HG02981 (cell line): ENCODE measurements at regions not wholly inside any gene's neighbourhood (a gene's known extent, or its start where the extent isn't known, plus 50 kb on each side); places are given as distances from the start of the nearest gene placed in this dataset.

ENCODE experiments used
- ATAC-seq: cut with Tn5 transposase; IDR thresholded peaks from one replicate; pipeline ENCODE4 v1.9.1; 2021; ENCODE audit warnings: mild to moderate bottlenecking, moderate library complexity; ENCODE audit not compliant: unreplicated experiment

DNA sequence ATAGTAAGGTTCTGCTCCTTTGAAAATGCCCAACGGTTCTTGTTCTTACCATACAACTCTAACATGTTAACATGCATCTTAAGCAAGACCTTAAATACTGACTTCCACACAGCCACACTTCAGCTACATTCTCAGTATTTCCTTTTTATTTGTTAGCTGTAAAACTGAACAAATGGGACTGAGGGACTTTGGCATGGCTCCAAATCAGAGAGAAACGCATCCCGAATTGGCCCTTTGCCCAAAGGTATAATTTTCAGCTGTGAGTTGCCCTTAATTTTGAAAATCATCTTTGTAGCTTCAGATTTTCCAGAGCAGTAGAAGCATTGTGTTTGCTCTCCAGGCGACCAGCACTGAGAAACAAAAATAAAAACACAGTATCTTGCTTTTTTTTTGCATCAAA, 56.4 kb downstream of the NEUROD6 start:
- no peak for ATAC-seq

DNA sequence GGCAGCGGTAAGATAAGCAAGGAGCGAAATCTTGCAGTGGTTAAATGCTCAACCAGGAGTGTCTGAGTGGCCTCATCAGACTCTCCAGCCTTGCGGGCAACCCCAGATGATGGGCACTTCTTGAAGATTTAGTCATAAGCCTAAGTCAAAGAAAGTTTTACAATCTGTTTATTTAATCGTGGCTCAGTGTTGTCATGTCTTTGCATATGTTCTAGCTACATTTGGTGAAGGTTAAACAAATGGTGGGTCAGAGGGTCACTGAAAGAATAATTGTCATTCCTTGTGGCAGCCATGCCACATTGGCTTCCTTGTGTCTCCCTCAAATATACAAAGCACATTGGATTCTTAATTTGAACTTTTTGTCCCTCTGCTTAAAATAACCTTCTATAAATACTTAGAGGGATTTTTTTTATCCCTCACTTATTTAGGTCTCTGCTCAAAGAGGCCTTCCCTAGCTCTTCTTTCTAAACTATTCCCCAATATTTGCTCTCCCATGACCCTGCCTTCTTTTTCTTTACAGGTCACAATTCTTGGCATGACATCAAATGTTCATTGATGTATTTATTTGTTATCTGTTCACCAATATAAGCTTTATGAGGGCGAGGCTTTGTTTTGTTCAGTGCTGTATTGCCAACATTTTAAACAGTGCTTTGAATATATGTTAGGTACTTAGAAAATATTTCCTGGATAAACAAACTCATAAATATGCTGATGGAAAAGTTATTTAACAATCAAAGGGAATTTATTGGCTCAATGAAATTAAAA, 68.7 kb downstream of the NEUROD6 start:
- ATAC-seq = no peak

DNA sequence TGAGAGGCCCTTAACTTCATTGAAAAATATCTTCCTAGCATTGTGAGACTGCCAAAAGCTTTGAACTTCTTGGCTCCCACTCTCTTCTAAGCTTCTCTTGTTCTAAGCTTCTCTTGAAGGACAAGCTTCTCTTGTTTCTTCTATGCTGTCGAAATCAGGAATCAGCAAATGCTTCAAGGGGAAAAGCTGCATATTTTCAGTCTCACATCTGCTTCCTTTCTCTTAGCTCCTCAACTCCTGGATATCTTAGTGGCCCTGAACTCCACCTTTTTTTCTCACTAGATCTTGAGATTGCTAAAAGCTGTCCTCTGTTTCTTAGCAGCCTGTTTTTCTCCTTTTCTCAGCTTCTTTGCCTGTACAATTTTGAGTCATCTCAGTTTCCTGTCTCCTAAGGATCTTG, 73.0 kb downstream of the NEUROD6 start:
- ATAC-seq = no peak

DNA sequence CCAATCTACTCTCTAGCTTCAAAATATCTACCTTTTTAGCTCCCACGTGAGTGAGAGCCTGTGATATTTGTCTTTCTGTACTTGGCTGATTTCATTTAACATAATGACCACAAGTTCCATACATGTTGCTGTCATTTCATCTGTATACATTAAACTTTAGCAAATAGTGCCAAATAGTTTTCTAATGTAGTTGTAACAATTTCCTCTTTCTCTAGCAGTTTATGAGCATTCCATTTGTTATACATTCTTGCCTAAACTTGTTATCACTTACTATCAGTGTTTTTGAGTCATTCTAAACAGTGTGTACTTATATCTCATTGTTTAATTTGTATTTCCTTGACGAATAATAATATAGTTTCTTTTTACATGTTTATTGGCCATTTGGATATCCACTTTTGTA, 77.2 kb downstream of the NEUROD6 start:
- ATAC-seq = no peak

DNA sequence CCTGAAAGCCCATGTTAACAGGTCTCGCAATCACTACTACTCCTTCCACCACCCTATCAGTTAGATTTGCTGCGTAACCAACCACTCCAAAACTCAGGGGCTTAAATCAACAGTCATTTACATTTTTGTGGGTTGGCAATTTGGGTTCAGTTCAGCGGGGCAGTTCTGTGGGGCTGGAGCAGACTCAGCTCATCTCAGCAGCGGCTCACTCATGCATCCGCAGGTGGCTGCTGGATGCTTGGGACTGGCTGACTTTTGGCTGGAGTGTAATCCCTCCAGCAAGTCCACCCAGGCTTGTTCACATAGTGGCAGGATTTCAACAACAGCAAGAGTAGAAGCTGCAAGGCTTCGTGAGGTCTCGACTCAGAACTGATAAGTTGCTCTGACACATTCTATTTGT, 79.2 kb downstream of the NEUROD6 start:
- no peak for ATAC-seq

DNA sequence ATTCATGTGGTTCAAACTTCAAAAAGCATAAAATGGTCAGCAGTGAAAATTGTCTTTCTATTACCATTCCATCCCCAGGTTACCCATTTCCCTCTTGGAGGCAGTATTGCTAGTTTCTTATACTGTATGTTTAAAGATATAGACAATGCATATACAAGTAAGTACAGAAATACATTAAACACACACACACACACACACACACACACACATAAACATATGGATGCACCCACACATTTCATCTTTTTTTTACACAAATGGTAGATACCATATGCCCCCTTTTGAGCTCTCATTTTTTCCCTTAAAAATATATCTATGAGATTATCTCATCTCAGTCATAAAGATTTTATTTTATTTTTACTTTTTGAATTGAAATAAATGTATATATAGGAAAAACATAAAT, 79.7 kb downstream of the NEUROD6 start:
- ATAC-seq = no peak

DNA sequence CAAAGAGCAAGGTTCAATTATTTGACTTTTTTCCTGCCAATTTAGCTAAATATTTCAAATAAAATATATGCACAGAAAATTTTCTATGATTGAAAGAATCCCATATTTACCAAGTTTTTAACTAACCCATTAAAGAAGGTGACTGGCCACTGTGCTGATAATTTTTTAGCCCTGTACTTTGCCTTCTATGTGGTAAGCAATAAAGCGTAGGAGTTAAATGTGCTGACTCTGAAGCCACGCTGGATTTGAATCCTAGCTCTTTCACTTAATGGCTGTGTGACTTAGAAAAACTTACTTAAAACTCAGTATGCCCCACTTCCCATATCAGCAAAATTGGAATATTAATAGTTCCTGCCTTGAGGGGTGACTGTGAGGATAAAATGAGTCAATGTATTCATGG, 82.1 kb downstream of the NEUROD6 start:
- no peak for ATAC-seq

DNA sequence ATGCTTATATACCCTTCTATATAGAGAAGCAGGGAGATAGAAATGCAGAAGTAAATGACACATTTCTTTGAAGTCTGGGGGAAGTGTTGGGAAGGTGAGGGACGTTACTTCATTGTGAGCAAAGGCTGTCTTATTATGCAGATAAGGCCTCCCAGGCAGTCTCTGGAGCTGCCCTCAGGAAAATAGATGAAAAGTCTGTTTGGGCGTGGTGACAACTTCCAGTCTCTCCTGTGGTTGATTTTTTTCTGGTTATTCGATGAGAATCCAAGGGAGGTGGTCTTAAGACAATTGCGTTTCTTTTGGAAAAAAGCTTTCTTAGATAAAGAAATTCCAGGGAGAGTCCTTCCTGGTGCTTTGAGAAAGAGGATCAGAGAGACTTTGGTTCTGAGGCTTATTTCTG, 84.0 kb downstream of the NEUROD6 start:
- ATAC-seq = no peak

DNA sequence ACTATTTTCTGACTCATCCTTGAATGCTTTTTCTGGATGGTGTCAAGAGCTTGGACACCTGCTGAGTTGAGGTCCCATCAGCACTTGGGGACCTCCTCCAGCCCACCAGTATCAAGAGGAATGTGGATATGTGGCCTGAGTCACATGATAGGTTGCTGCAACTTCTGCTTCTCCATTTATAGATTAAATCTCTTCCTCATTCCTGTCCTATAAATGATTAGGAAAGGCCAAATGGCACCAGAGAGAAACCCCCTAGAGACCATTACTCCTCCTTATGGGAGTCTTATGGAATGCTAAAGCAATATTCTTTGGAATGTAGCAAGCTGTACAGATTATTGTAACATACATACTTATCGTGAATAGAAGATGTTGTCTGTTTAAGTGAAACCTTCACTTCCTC, 85.6 kb downstream of the NEUROD6 start:
- no peak for ATAC-seq

DNA sequence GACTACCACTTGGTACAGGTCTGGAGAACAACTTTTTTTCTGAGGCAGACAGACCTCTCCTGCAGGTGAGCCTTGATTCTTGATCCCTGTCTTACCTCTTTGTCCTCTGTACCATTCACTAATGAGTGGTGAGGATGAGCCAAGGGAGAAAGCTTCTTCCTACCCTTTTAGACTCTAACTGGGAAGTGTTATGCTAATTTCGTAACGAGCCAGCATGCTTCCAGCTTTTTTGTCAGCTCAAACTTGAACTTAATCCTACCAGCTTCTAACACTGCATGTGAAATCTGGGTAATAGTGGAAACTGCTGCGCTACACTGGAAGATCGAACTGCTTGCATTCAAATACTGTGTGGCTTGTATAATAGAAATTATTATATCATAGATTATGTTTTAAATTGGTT, 87.0 kb downstream of the NEUROD6 start:
- ATAC-seq = no peak

DNA sequence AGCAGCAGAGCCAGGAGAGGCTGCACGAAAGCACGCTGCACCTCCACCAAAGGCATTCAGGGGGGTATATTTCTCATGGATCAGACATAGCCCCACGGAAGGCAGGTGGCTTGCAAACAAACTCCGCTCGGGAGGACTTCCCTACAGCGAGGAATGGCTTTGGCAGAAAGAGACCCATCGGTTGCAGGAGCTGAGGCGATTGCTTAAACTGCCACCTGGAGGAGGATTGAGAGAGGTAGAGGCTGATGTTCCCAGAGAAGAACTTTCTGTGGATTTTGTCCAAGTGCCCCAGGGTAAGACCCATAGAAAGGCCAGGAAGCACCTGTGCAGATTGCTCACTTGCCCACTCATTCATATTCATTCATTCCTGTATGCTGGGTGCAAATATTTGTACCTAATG, 89.1 kb downstream of the NEUROD6 start:
- no peak for ATAC-seq

DNA sequence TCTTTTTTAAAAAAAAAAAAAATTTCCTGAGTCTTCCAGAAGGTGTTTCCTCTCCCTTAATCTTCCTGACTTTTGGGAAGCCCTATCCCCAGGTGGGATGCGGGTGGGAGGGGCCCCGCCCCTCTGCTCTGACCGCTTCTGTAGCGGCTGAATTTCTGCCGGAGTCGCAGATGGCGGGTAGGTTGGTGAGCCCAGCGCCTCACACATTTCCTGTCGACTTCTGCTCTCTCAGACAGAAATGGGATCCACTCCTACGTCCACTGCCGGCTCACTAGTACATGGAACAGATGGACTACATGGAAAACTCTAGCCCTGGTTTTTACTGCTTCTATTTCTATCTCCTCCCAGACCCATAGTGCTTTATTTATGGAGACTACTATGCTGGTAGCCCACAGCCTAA, 90.9 kb downstream of the NEUROD6 start:
- no peak for ATAC-seq

DNA sequence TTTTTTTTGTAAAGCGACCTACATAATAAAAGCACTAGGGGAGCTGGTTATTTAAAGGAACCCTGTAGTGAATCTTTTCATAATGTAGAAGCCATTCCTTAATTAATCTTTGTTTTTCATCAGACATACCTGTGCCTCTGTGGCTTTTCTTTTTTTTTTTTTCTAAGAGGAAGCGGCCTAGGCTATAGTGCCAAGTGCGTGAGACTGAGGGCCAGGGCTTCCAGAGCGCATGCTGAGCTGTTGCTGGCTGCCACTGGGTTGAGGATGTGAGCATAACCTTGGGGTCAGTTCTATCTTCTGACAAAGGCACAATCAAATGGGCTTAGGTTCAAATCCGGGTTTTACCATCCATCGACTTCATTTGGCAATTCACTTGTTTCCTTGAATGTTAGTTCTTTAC, 103.7 kb downstream of the NEUROD6 start:
- no peak for ATAC-seq

DNA sequence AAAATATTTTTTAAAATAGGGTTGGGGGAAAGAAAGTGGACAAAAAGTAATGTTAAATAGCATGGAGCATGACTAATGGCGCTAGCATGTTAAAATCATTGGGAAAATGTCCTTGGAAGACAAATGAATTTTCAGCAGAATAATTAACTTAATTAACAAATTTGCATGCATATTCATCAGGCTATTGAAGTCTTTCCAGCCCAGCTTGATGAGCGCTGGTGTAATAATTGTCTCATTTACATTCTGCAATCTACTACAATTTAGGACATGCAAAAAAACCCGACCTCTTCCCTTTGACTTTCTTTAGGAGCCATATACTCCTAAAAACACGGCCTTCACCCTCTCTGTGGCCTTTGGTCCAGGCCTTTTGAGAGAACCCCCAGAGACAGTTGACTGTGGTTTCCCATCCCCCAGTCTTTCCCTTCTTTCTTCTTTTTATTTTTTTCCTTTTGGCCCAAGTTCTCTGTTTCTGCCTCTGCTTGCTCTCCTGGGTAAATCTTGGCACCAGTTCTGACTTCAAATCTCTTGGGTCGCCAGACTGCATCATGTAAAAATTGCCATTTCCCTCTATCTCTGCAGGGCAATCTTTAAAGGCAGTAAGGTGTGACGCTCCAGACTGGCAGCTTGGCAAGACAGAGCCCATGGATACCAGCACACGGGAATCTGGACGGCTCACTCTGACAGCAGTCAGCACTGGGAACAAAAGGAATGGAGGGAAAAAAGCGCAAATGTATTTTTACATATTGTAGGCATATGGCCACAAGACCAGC, 105.5 kb downstream of the NEUROD6 start:
- no peak for ATAC-seq

DNA sequence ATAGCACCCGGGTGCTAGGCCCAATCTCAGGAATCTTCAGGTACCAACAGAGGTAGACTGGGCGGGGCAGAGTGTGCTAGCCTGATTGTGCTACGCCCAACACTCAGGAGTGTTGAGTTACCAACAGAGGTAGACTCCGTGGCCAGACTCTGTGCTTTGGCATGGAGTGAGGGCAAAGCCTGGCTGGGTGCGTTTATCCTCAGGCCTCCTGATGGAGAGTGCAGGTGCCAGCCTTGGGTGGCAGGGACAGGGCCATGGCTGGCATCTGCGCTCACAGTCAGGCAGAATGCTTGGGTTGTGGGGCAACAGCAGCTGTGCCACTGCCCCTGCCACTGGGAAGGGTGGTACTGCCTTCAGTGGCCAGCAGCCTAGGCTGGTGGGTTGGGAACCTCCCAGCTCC, 111.6 kb downstream of the NEUROD6 start:
- ATAC-seq = no peak

DNA sequence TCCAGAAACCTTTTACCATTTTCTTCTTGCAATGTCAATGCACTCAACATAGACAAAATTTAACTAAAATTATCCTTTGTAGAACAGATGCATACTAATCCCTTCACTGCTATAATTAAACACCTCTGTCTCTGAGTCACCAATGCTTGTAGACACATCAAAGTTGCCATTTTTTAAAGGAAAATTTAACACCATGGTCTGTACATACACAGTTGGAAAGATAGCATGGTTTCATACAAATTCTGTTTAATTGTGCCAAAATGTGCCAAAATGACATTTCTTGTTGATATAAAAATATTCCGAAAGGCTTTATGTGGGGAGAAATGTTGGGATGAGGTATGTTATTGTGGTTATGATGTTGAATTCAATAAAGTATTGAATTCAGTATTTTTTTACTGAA, 125.8 kb downstream of the NEUROD6 start:
- no peak for ATAC-seq

DNA sequence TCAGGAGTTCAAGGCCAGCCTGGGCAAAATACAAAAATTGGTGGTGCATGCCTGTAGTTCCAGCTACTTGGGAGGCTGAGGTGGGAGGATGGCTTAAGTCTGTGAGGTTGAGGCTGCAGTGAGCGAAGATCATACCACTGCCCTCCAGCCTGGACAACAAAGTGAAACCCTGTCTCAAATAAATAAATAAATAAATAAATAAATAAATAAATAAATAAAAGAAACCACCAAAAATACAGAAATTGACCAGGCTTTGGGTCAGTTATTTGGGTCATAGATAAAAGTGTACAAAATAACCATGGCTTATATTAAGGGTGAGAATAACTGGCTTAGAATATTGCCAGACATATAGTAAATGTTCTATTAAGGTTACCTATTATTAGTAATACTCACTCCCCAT, 129.2 kb downstream of the NEUROD6 start:
- no peak for ATAC-seq

DNA sequence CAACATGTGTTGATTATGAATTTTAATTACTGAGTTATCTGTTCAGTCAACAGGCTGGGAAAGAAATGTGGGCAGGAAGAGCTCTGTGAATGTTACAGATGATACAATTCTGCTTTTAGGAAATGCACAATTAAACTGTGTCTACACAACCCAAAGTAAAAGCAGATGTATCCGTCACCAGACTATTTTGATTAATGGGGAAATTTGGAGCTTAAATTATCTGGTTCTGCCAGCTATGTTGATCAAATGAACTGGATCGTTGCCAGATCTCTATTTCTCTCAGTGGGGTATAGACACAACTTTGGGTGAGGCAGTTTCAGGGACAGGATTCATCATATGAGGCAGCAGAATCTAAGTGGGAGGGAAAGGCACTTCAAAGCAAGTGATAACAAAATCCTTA, 136.5 kb downstream of the NEUROD6 start:
- ATAC-seq = no peak

DNA sequence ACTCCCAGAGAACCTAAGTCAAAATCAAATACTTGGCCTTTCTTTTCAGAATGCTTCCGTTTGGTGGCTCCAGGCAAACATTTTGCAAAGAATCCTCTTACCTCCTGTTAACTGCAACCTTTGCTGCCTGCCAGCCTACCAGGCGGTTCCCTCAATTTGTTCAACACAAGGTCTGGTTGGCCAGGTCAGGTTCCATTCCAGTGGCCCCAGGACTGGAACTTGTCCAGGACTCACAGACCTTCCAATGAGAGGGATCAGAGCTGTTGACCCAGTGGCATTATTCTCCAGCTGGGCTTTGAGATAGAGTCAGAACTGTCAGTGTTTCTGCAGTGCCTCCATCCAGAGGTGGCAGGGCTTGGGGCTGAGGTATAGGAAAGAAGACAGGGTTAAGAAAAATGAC, 137.0 kb downstream of the NEUROD6 start:
- ATAC-seq = no peak

DNA sequence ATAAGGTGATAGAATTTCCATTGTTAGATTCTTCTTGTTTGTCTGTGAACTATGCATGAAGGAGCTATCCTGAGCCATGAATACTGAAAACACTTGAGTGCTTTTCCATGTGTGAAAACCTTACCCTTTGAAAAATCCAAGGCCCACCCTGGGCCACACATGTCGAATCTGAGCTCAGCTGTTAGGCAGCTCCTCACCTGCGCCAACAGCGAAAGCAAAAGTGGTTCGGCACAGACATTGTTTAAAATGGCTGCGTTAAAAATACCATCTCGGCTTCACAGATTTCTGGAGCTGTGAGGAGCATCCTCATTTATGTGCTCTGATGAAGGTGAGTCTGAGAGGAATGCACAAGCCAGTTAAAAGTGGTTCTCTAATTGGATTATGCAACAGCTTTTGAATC, 137.7 kb downstream of the NEUROD6 start:
- ATAC-seq = no peak

DNA sequence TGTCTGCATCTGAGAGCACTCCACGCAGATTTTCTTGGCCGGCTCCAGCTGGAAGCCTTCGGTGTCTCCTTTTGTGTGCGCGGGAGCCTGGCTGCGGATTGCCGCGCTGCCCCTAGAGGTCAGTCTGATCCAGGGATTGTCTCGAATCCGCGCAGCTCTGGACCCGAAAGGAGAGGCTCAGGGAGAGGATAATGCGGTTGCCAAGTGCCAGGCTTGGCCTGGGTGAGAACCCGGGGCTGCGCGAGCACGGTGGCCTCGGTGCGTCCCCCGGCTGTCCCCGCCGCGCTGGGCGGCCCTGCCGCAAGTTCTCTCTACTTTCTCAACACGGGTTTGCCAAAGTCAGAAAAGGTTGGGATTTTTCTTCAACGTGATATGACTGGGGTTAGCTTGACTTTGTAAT, 140.9 kb downstream of the ADCYAP1R1 start:
- peak; percentile 47 for ATAC-seq

DNA sequence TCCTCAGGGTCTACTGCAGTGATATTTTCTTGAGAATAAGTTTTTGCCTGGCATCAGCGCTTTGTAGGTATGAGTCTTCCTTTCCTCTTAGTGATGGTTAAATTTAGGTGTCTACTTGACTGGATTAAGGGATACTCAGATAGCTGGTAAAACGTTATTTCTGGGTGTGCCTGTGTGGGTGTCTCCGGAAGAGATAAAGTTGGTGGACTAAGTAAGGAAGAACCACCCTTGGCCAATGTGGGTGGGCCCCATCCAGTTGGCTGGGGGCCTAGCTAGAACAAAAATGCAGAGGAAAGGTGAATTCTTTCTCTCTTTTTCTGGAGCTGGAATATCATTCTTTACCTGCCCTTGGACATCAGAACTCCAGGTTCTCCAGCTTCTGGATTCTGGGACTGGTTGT, 138.8 kb downstream of the ADCYAP1R1 start:
- ATAC-seq = no peak

DNA sequence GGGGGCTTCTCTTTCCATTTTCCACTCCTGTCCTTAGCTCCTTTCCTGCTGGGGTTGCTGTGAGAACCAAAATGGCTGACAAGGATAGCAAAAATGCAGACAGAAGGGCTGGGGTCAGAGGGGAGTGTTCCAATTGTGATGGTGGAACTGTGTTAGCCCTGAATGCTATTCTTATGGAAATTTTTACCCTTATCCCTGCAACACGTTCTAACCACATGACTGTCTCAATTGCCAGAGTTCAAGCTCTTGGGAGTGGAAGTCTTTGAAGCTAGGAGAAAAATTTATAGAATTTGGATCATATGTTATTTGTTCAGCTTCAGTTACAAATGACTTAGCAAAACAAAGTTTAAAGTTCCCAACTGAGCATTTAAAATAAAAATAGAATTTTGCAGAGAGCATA, 134.1 kb downstream of the ADCYAP1R1 start:
- no peak for ATAC-seq
